ENCODE measurements at regions not wholly inside any gene's neighbourhood (a gene's known extent, or its start where the extent isn't known, plus 50 kb on each side); places are given as distances from the start of the nearest gene placed in this dataset.

- Histone ChIP-seq H3K27ac (no peak overlapping the region), H3K27me3 (replicated peaks; ENCODE audit: insufficient read depth) (no peaks in the 10 kb centered on the region), H3K4me3 (no peak overlapping the region), H3K4me1 (replicated peaks) (no peaks in the 10 kb centered on the region), H3K9me3 (no peaks in the 10 kb centered on the region), H3K36me3 (no peaks in the 10 kb centered on the region)
- intact Hi-C loops (cut with DNase I), result no loop called here
- TF ChIP-seq POLR2AphosphoS5 (IDR thresholded peaks at IDR 0.05) (no peak), POLR2A (IDR thresholded peaks at IDR 0.05) (no peak), CTCF (IDR thresholded peaks at IDR 0.05) (no peak)
- WGBS, result 89% methylated on average over 4 of the region's 4 CpGs
- no peak for DNase-seq (ENCODE audit: low spot score)
Observed at GRCh38 chr3:59101231-59101736, 51.5 kb upstream of the CFAP20DC start.

Small RNAs in the stretch of these regions (small RNA-seq; reads per million reads assigned to genes)
- 0 reads per million in 2 donors for gene RF00017
